Smooth muscle cell (in vitro differentiated cells): ENCODE measurements at regions not wholly inside any gene's neighbourhood (a gene's known extent, or its start where the extent isn't known, plus 50 kb on each side); places are given as distances from the start of the nearest gene placed in this dataset.

Experiments
- DNase-seq: peaks from one replicate; lab custom pipeline; 2025; ENCODE audit not compliant: unreplicated experiment; lab: John Stamatoyannopoulos, UW
- H2AFZ ChIP-seq: fragments of 200-600 bp; sonication (generic); 2 replicates; pipeline ENCODE4 v1.6.0; 2016; ENCODE audit warnings: antibody characterized with exemption, low read depth, mild to moderate bottlenecking
- H3F3A ChIP-seq: fragments of 200-600 bp; sonication (generic); 2 replicates; pipeline ENCODE4 v1.6.0; 2017; ENCODE audit warnings: antibody characterized with exemption, low read depth
- H3K27ac ChIP-seq: fragments of 200-600 bp; sonication (generic); 2 replicates; pipeline ENCODE4 v1.5.1; 2016; ENCODE audit warnings: low read depth, mild to moderate bottlenecking
- H3K27me3 ChIP-seq: fragments of 200-600 bp; sonication (generic); 2 replicates; pipeline ENCODE4 v1.6.1; 2016; ENCODE audit warnings: low read depth, mild to moderate bottlenecking
- H3K36me3 ChIP-seq: fragments of 200-600 bp; sonication (generic); 2 replicates; pipeline ENCODE4 v1.5.1; 2016; ENCODE audit warnings: low read depth
- H3K4me1 ChIP-seq: fragments of 200-600 bp; sonication (generic); 2 replicates; pipeline ENCODE4 v1.5.1; 2016; ENCODE audit warnings: low read depth
- H3K4me2 ChIP-seq: fragments of 200-600 bp; sonication (generic); 2 replicates; pipeline ENCODE4 v1.6.0; 2016; ENCODE audit warnings: mild to moderate bottlenecking
- H3K4me3 ChIP-seq: fragments of 200-600 bp; sonication (generic); 2 replicates; pipeline ENCODE4 v1.5.1; 2016; ENCODE audit warnings: mild to moderate bottlenecking
- H3K79me2 ChIP-seq: fragments of 200-600 bp; sonication (generic); 2 replicates; pipeline ENCODE4 v1.6.0; 2016; ENCODE audit warnings: low read depth, mild to moderate bottlenecking
- H3K9ac ChIP-seq: fragments of 200-600 bp; sonication (generic); 2 replicates; pipeline ENCODE4 v1.6.0; 2016; ENCODE audit warnings: low read depth
- H3K9me3 ChIP-seq: fragments of 200-600 bp; sonication (generic); replicated peaks from 2 replicates; pipeline ENCODE4 v1.5.1; 2016; ENCODE audit warnings: low read depth
- H4K20me1 ChIP-seq: fragments of 200-600 bp; sonication (generic); 2 replicates; pipeline ENCODE4 v1.6.0; 2016; ENCODE audit warnings: low read depth
- CTCF ChIP-seq: fragments of 200-600 bp; sonication (generic); IDR thresholded peaks from 2 replicates; pipeline ENCODE4 v1.5.1; 2017; ENCODE audit warnings: borderline replicate concordance, mild to moderate bottlenecking, antibody characterized with exemption; ENCODE audit not compliant: insufficient read depth, poor library complexity, severe bottlenecking
- WGBS: methylation state at CpG from one replicate; pipeline ENCODE4 v1.1.7; 2016; ENCODE audit warnings: low lambda C conversion rate; 5-methylcytosine and 5-hydroxymethylcytosine counted together

- no peaks in the 10 kb centered on the region for H4K20me1 ChIP-seq
- no peaks in the 10 kb centered on the region for H3K79me2 ChIP-seq
Observed at GRCh38 chr17:72303787-72304733, 183.2 kb downstream of the SOX9 start.

GRCh38 chr17:72304859-72305258 is 184.0 kb downstream of the SOX9 start:
- Histone ChIP-seq H2AFZ (no peak overlapping the region), H3K9me3 (no peaks in the 10 kb centered on the region), H3K9ac (no peak overlapping the region), H3F3A (no peaks in the 10 kb centered on the region), H3K27me3 (no peaks in the 10 kb centered on the region), H3K36me3 (no peaks in the 10 kb centered on the region), H3K27ac (no peak overlapping the region), H3K4me3 (no peak overlapping the region), H4K20me1 (no peaks in the 10 kb centered on the region), H3K4me1 (no peaks in the 10 kb centered on the region), H3K4me2 (no peak overlapping the region), H3K79me2 (no peaks in the 10 kb centered on the region)
- DNase-seq = no peak
- no peak for TF ChIP-seq CTCF
- 99% methylated on average over 9 of the region's 10 CpGs for WGBS

More at GRCh38 chr17:72303787-72304733, 183.2 kb downstream of the SOX9 start:
- Histone ChIP-seq H3K27ac (no peak overlapping the region), H2AFZ (no peak overlapping the region), H3K4me2 (no peak overlapping the region), H3K4me3 (no peak overlapping the region), H3K36me3 (no peaks in the 10 kb centered on the region), H3K9me3 (no peaks in the 10 kb centered on the region), H3K9ac (no peak overlapping the region), H3K27me3 (no peaks in the 10 kb centered on the region), H3K4me1 (no peaks in the 10 kb centered on the region), H3F3A (no peaks in the 10 kb centered on the region)
- 93% methylated on average over 8 of the region's 8 CpGs for WGBS
- no peak for TF ChIP-seq CTCF
- DNase-seq = no peak

- H3K4me1 ChIP-seq = no peaks in the 10 kb centered on the region
- no peaks in the 10 kb centered on the region for H3F3A ChIP-seq
- no peaks in the 10 kb centered on the region for H3K79me2 ChIP-seq
- H3K27ac ChIP-seq = no peak overlapping the region
- no peaks in the 10 kb centered on the region for H3K27me3 ChIP-seq
- WGBS = 76% methylated on average over 6 of the region's 6 CpGs
- no peak overlapping the region for H3K4me3 ChIP-seq
- H3K4me2 ChIP-seq = no peak overlapping the region
- no peaks in the 10 kb centered on the region for H4K20me1 ChIP-seq
- no peak for DNase-seq
- no peak overlapping the region for H3K9ac ChIP-seq
- no peaks in the 10 kb centered on the region for H3K9me3 ChIP-seq
- no peaks in the 10 kb centered on the region for H3K36me3 ChIP-seq
- no peak for TF ChIP-seq CTCF
- H2AFZ ChIP-seq = no peak overlapping the region
Observed at GRCh38 chr17:72305472-72305871, 184.7 kb downstream of the SOX9 start.
